NCI-H226 (cell line): ENCODE measurements at regions not wholly inside any gene's neighbourhood (a gene's known extent, or its start where the extent isn't known, plus 50 kb on each side); places are given as distances from the start of the nearest gene placed in this dataset.
A peak's percentile ranks its signal among the peaks of the same experiment; 100 is the strongest.
"Not testable (repeated sequence)": the region's sequence is repeated elsewhere in the genome, so short reads cannot be mapped to it uniquely, and the experiment has no call there.

Experiments used
- DNase-seq: peaks from one replicate; pipeline ENCODE4 v3.0.0-alpha.2; 2015

GRCh38 chr2:222760301-222760897 lies 88.9 kb downstream of the MOGAT1 start:
- no peak for DNase-seq

GRCh38 chr2:222761888-222762287 lies 90.4 kb downstream of the MOGAT1 start:
- DNase-seq: no peak

- no peak for DNase-seq
Observed at GRCh38 chr2:222762342-222762741, 90.9 kb downstream of the MOGAT1 start.

- not testable (repeated sequence) for DNase-seq
Observed at GRCh38 chr2:222765883-222766282, 94.4 kb downstream of the MOGAT1 start.

GRCh38 chr2:222768019-222768418 lies 92.8 kb upstream of the ACSL3 start:
- not testable (repeated sequence) for DNase-seq

- DNase-seq: peak; percentile 62
Observed at GRCh38 chr2:222769446-222769845, 91.4 kb upstream of the ACSL3 start.

- peak; percentile 64 for DNase-seq
Observed at GRCh38 chr2:222769941-222770340, 90.9 kb upstream of the ACSL3 start.

- DNase-seq: no peak
Observed at GRCh38 chr2:222771832-222772231, 89.0 kb upstream of the ACSL3 start.

GRCh38 chr2:222774941-222775340 lies 85.9 kb upstream of the ACSL3 start:
- no peak for DNase-seq

DNA sequence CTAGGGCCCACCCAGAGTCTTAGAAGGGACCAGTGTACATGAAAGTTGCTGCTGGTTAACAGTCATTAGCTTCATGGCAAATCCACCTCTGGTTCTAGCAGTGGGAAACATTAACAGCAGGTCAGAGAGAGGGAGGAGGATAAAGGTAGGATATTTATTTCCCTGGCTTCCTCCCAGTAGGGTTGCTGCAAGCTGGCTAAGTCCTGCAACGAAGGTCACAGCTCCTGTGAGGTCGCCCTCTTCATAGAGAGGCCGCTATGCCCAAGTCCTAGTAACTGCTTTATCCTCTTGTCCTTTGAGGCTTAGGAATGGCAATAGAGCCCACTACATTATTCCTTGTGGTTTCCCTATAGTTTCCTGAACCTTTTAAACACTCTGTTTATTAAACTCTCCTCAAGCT lies 84.0 kb upstream of the ACSL3 start:
- DNase-seq: no peak

GRCh38 chr2:222778400-222778799 lies 82.4 kb upstream of the ACSL3 start:
- DNase-seq: no peak

DNA sequence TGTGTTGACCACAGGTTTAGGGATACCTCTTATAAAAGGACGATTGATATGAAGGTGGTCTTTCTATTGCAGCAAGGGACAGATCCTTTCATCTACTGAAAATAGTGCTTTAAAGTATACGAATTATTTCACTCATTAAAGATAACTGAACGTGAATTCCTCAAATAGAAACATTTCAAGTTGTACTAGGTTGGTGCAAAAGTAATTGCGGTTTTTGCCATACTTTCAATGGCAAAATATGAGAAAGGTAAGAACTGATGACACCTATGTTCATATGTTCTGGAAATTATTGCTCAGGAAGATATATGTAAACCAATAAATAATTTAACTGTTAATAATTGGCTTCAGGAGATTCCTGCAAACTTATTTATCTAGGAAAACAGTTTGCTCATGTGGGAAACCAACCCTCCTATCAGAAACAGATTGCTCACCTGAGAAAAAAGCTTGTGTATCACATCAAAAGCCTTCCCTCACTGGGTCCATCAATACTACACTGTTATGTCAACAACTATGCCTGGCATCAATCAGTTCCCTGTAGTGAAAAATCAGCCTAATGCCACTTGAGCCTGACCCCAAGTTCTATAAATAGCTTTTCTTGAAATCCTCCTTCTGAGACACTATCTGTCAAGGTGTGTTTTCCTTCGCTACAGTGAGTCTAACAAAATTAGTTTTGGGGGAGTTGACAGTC lies 81.5 kb upstream of the ACSL3 start:
- DNase-seq: no peak

- no peak for DNase-seq
Observed at GRCh38 chr2:222780051-222780450, 80.8 kb upstream of the ACSL3 start.

GRCh38 chr2:222782201-222782730 lies 78.6 kb upstream of the ACSL3 start:
- no peak for DNase-seq

GRCh38 chr2:222783592-222783991 lies 77.2 kb upstream of the ACSL3 start:
- DNase-seq: no peak

DNA sequence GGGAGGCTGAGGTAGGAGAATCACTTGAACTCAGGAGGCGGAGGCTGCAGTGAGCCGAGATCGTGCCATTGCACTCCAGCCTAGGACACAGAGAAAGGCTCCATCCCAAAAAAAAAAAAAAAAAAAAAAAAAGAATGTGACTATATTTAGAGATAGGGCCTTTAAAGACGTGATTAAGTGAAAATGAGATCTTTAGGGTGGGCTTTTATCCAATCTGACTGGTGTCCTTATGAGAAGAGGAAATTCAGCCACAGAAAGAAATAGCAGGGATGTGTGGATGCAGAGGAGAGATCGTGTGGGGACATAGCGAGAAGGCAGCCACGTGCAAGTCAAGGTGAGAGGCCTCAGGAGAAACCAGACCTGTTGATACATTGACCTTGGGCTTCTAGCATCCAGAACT lies 69.9 kb upstream of the ACSL3 start:
- no peak for DNase-seq

GRCh38 chr2:222792001-222792611 lies 68.7 kb upstream of the ACSL3 start:
- no peak for DNase-seq

GRCh38 chr2:222794585-222795449 lies 66.0 kb upstream of the ACSL3 start:
- no peak for DNase-seq

GRCh38 chr2:222795450-222796357 lies 65.1 kb upstream of the ACSL3 start:
- DNase-seq: no peak

GRCh38 chr2:222796413-222797103 lies 64.3 kb upstream of the ACSL3 start:
- no peak for DNase-seq

GRCh38 chr2:222797261-222797660 lies 63.6 kb upstream of the ACSL3 start:
- DNase-seq: no peak
